Body of pancreas (tissue), 4 donors: ENCODE measurements at regions not wholly inside any gene's neighbourhood (a gene's known extent, or its start where the extent isn't known, plus 50 kb on each side); places are given as distances from the start of the nearest gene placed in this dataset.

Source experiments
- ATAC-seq: fragments of 150-250 bp; one replicate; pipeline ENCODE4 v1.9.1; 2016
- DNase-seq, 4 donors: peaks; one replicate each; pipeline ENCODE4 v3.0.0-alpha.2; 2019
- H3K27ac ChIP-seq, 4 donors: fragments of 200-600 bp; sonication (generic); 1 replicate in 3 of 4; 2 replicates in 1 of 4; pipeline versions ENCODE4 v1.5.1 to v1.6.1; 2016 to 2019; ENCODE audit warnings: mild to moderate bottlenecking in 1 of 4, mixed read lengths in 1 of 4, moderate library complexity in 1 of 4
- H3K27me3 ChIP-seq, 2 donors: fragments of 200-600 bp; sonication (generic); one replicate each; pipeline ENCODE4 v1.6.0; 2016; ENCODE audit warnings: mild to moderate bottlenecking in 1 of 2
- H3K36me3 ChIP-seq, 2 donors: fragments of 200-600 bp; sonication (generic); replicated peaks in 1 of 2; 2 replicates each; pipeline ENCODE4 v1.5.1; 2016; ENCODE audit warnings: low read depth in 2 of 2; ENCODE audit not compliant: insufficient read depth in 1 of 2
- H3K4me1 ChIP-seq: fragments of 200-600 bp; sonication (generic); one replicate; pipeline ENCODE4 v1.6.0; 2016
- H3K4me3 ChIP-seq, 2 donors: fragments of 200-600 bp; sonication (generic); 1 replicate in 1 of 2; 2 replicates in 1 of 2; pipeline ENCODE4 v1.5.1; 2016 to 2019
- H3K9me3 ChIP-seq, 3 donors: fragments of 200-600 bp; sonication (generic); 1 replicate in 2 of 3; 2 replicates in 1 of 3; pipeline ENCODE4 v1.5.1; 2016
- POLR2A ChIP-seq, 3 donors: fragments of 450-650 bp; IDR thresholded peaks; one replicate each; pipeline ENCODE4 v1.6.1; 2016; ENCODE audit warnings: antibody characterized with exemption in 3 of 3, mild to moderate bottlenecking in 2 of 3
- WGBS, 2 donors: methylation state at CpG; one replicate each; pipeline ENCODE4 v1.1.5; 2017; 5-methylcytosine and 5-hydroxymethylcytosine counted together
- intact Hi-C: fragments of 100-400 bp; cut with DNase I; formaldehyde crosslinking; loops from one replicate; pipeline ENCODE4 v1.15.1; 2023
- TF ChIP-seq, protein P1 (sequence below), 7 experiments: fragments of 450-650 bp in 4 of 7; fragments of 200-600 bp in 3 of 7; sonication (generic) in 3 of 7; IDR thresholded peaks; one replicate each; pipeline ENCODE4 v1.5.1; 2016 to 2019; ENCODE audit warnings: antibody characterized with exemption in 7 of 7

DNA sequence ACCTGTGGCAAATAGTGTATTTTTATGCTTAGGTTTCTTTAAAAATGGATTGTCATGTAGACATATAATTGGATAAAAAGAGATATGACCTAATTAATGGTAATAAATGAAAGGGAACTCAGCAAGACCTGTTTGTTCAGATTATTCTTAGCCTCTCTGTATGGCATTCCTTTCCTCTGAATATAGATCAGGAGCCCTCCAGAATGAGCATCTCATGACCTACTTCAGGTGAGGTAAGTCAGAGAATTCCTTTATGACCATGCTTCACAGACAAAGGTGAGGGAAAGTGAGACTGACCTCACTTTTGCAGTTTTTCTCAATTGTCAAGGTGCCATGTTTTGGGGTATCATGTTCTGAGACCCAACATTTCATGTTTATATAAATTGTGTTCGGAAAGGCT is 1744.3 kb upstream of the PIK3C3 start:
- Histone ChIP-seq H3K4me3 (no peak overlapping the region), H3K4me1 (no peaks in the 10 kb centered on the region), H3K9me3 (no peaks in the 10 kb centered on the region), H3K27me3 (no peaks in the 10 kb centered on the region), H3K27ac (no peak overlapping the region), H3K36me3 (no peaks in the 10 kb centered on the region)
- intact Hi-C loops: no loop called here
- ATAC-seq (no peak), DNase-seq (no peak)
- TF ChIP-seq POLR2A (IDR thresholded peaks at IDR 0.05): no peak
- TF ChIP-seq, protein P1, sequence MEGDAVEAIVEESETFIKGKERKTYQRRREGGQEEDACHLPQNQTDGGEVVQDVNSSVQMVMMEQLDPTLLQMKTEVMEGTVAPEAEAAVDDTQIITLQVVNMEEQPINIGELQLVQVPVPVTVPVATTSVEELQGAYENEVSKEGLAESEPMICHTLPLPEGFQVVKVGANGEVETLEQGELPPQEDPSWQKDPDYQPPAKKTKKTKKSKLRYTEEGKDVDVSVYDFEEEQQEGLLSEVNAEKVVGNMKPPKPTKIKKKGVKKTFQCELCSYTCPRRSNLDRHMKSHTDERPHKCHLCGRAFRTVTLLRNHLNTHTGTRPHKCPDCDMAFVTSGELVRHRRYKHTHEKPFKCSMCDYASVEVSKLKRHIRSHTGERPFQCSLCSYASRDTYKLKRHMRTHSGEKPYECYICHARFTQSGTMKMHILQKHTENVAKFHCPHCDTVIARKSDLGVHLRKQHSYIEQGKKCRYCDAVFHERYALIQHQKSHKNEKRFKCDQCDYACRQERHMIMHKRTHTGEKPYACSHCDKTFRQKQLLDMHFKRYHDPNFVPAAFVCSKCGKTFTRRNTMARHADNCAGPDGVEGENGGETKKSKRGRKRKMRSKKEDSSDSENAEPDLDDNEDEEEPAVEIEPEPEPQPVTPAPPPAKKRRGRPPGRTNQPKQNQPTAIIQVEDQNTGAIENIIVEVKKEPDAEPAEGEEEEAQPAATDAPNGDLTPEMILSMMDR (IDR thresholded peaks at IDR 0.05): no peak
- 45 to 46% methylated on average over 1 of the region's 1 CpG for WGBS, 2 donors

DNA sequence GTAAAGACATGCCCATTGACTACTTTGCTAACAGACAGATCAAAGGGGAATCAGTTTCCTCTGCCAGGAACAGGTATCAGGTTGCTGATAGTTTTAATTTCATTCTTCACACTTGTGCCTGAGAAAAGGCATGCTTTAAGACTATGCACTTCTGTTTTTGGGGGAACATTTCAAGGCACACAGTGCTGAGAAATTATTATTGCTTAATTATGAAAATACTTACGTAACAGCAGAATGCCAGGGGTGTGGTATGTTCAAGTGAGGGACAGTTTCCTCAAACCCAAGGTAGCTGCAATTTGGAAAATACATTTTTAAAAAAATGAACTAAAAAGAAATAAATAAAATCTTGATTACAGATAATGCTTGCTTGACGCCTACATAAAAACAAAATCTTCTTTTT is 1746.1 kb upstream of the PIK3C3 start:
- Histone ChIP-seq H3K27ac (no peak overlapping the region), H3K4me3 (no peak overlapping the region), H3K27me3 (no peaks in the 10 kb centered on the region), H3K9me3 (no peaks in the 10 kb centered on the region), H3K4me1 (no peaks in the 10 kb centered on the region), H3K36me3 (no peaks in the 10 kb centered on the region)
- DNase-seq (no peak), ATAC-seq (no peak)
- 29 to 37% methylated on average over 2 of the region's 2 CpGs for WGBS, 2 donors
- TF ChIP-seq, protein P1 (IDR thresholded peaks at IDR 0.05): no peak
- TF ChIP-seq POLR2A (IDR thresholded peaks at IDR 0.05): no peak
- intact Hi-C loops: no loop called here

DNA sequence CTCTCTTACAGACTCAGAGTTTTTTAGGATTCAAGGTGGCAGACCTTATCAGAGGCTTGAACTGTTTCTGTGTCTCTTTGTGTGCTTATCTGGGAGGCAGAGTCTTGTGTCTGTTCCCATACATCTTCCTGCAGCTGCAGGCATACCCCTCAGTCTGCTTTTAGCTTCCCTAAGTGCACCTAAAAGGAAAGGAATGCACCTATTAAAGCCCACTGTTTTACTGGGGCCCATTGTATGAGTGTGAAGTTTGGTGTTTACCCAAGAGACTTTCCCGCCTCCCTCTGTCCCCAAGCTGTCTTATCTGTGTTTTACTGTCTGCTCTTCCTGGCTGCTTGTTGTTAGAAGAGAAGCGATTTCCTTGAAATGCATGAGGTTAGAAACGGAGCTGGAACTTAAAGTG is 1757.3 kb upstream of the PIK3C3 start:
- Histone ChIP-seq H3K4me3 (no peak overlapping the region), H3K4me1 (no peaks in the 10 kb centered on the region), H3K36me3 (no peaks in the 10 kb centered on the region), H3K9me3 (no peaks in the 10 kb centered on the region), H3K27me3 (no peaks in the 10 kb centered on the region), H3K27ac (no peak overlapping the region)
- no peak for TF ChIP-seq POLR2A (IDR thresholded peaks at IDR 0.05)
- TF ChIP-seq, protein P1 (IDR thresholded peaks at IDR 0.05): no peak
- 18 to 43% methylated on average over 3 of the region's 3 CpGs for WGBS, 2 donors
- DNase-seq (no peak), ATAC-seq (no peak)
- intact Hi-C loops: no loop called here

DNA sequence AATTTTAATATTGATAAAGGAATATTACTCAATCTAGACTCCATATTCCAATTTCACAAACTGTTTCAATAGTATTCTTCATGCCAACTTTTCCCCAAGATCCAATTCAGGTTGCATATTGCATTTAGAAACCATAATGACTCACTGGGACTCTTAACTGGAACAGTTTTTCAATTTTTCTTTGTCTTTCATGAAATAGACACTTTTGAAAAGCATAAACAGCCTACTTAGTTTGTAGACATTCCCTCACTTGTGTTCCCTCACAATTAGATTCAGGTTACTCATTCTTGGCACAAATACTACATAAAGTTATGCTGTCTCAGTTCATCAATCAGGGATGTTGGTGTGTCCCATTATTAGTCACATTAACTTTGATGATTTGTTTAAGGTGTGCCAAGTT is 1768.4 kb upstream of the PIK3C3 start:
- DNase-seq (no peak), ATAC-seq (no peak)
- Histone ChIP-seq H3K36me3 (no peaks in the 10 kb centered on the region), H3K9me3 (no peaks in the 10 kb centered on the region), H3K27me3 (no peaks in the 10 kb centered on the region), H3K4me1 (no peaks in the 10 kb centered on the region), H3K27ac (no peak overlapping the region), H3K4me3 (no peak overlapping the region)
- intact Hi-C loops: no loop called here
- TF ChIP-seq, protein P1 (IDR thresholded peaks at IDR 0.05): no peak
- TF ChIP-seq POLR2A (IDR thresholded peaks at IDR 0.05): no peak

DNA sequence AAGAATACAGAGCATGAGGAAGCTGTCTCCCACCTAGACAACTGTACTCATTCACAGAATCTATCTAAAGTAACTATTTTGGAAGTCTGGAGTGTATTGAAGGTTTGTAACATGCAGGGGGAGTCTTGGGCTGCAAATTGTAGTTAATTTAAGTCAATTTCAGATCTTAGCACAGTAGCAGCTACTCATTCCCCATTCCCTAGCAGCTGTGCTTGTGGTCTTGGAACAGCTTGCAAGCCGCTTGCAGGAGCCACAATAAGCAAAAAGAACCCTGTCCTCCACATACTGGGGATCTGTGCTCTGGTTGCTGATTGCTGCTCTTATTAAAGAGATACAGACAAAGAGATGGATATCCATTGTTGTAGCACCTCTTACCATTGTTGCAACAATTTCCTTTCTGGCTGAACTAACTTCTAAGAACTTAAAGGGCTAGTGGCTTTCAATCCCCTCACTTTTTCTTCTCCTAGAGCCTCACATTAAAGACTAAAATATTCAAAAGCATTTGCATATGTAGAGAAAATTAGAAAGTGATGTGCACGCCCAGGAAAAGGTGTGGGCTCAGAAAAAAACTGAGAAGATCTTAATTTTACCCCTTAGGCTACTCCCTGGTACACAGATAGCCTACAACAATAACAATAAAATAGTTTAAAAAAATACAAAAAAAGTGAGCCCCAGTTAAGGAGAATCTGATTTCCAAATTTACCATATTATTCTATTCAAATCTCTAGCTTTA is 1775.1 kb upstream of the PIK3C3 start:
- ATAC-seq: no peak
- TF ChIP-seq POLR2A (IDR thresholded peaks at IDR 0.05): no peak
- TF ChIP-seq, protein P1 (IDR thresholded peaks at IDR 0.05): no peak
- Histone ChIP-seq H3K4me1 (no peaks in the 10 kb centered on the region), H3K4me3 (no peak overlapping the region), H3K9me3 (no peaks in the 10 kb centered on the region), H3K36me3 (no peaks in the 10 kb centered on the region), H3K27ac (no peak overlapping the region), H3K27me3 (no peaks in the 10 kb centered on the region)
- intact Hi-C loops: no loop called here
- 44 to 52% methylated on average over 2 of the region's 2 CpGs for WGBS, 2 donors
- DNase-seq: no peak
